Mesothelial cell of epicardium (in vitro differentiated cells): ENCODE measurements at regions not wholly inside any gene's neighbourhood (a gene's known extent, or its start where the extent isn't known, plus 50 kb on each side); places are given as distances from the start of the nearest gene placed in this dataset.

Source experiments
- DNase-seq, 2 experiments: peaks; one replicate each; pipeline ENCODE4 v3.0.0; 2021; ENCODE audit warnings: low spot score in 2 of 2; ENCODE audit not compliant: unreplicated experiment in 2 of 2
- H3K27ac Mint-ChIP-seq: 2 replicates; pipeline ENCODE4 v1.8.0; 2021; ENCODE audit warnings: mixed read lengths
- H3K27me3 Mint-ChIP-seq: 2 replicates; pipeline ENCODE4 v1.8.0; 2021; ENCODE audit warnings: low read depth, mixed read lengths
- H3K36me3 Mint-ChIP-seq: 2 replicates; pipeline ENCODE4 v1.8.0; 2021; ENCODE audit warnings: mixed read lengths
- H3K4me1 Mint-ChIP-seq: 2 replicates; pipeline ENCODE4 v1.8.0; 2021; ENCODE audit warnings: mixed read lengths
- H3K4me3 Mint-ChIP-seq: 2 replicates; pipeline ENCODE4 v1.8.0; 2021; ENCODE audit warnings: mild to moderate bottlenecking, moderate library complexity, mixed read lengths
- H3K9me3 Mint-ChIP-seq: 2 replicates; pipeline ENCODE4 v1.8.0; 2021; ENCODE audit warnings: mixed read lengths
- CTCF ChIP-seq: fragments of 200-600 bp; sonication (generic); IDR thresholded peaks from one replicate; pipeline ENCODE4 v1.5.0; 2021; ENCODE audit warnings: antibody characterized with exemption; ENCODE audit not compliant: unreplicated experiment

- peaks cover 18% of the 10 kb centered on the region for H3K4me1 Mint-ChIP-seq
- H3K27me3 Mint-ChIP-seq = no peaks in the 10 kb centered on the region
- peak overlapping the region; percentile 77 for H3K27ac Mint-ChIP-seq
- no peaks in the 10 kb centered on the region for H3K36me3 Mint-ChIP-seq
- no peak for TF ChIP-seq CTCF
- no peak for DNase-seq
- H3K4me3 Mint-ChIP-seq = no peak overlapping the region
- peaks cover 13% of the 10 kb centered on the region for H3K9me3 Mint-ChIP-seq
These were observed 164.9 kb upstream of the TRIM24 start for GRCh38 chr7:138295049-138295637.

DNA sequence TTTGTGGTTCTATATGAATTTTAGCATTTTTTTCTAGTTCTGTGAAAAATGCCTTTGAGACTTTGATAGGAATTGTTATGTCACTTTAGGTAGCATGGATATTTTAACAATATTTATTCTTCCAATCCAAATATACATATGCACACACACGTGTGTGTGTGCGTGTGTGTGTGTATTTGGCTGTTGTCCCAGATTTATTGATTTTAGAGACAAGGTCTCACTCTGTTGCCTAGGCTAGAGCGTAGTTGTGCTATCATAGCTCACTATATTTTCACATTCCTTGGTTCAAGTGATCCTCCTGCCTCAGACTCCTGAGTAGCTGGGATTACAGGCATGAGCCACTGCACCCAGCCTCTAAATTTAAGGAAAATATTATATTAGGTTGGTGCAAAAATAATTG is 162.5 kb upstream of the TRIM24 start:
- TF ChIP-seq CTCF = no peak
- Mint-ChIP-seq H3K9me3 (peaks cover 19% of the 10 kb centered on the region), H3K27me3 (no peaks in the 10 kb centered on the region), H3K27ac (no peak overlapping the region), H3K4me3 (no peak overlapping the region), H3K4me1 (peaks cover 17% of the 10 kb centered on the region), H3K36me3 (peaks cover 5% of the 10 kb centered on the region)
- DNase-seq = no peak

DNA sequence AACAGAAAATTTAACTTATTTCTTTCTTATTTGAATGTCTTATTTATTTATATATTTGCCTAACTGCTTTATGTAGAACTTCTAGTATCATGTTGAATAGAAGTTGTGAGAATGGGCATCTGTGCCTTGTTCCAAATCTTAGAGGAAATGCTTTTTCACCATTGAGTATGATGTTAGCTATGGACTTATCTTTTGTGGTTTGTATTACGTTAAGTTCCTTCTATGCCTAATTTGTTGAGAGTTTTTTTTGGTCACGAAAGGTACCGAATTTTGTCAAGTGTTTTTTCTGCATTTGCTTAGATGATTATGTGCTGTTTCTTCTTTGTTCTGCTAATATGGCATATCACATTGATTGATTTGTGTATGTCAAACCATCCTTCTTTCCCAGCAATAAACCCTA is 161.0 kb upstream of the TRIM24 start:
- no peak overlapping the region for H3K27ac Mint-ChIP-seq
- no peak overlapping the region for H3K4me3 Mint-ChIP-seq
- H3K36me3 Mint-ChIP-seq = peaks cover 5% of the 10 kb centered on the region
- peaks cover 13% of the 10 kb centered on the region for H3K4me1 Mint-ChIP-seq
- no peak for DNase-seq
- peaks cover 28% of the 10 kb centered on the region for H3K9me3 Mint-ChIP-seq
- H3K27me3 Mint-ChIP-seq = no peaks in the 10 kb centered on the region
- TF ChIP-seq CTCF = no peak

- no peak for TF ChIP-seq CTCF
- Mint-ChIP-seq H3K4me1 (peaks cover 5% of the 10 kb centered on the region), H3K27me3 (no peaks in the 10 kb centered on the region), H3K27ac (peak overlapping the region; percentile 34), H3K9me3 (peaks cover 35% of the 10 kb centered on the region), H3K36me3 (peaks cover 7% of the 10 kb centered on the region), H3K4me3 (no peak overlapping the region)
- no peak for DNase-seq
These were observed 156.6 kb upstream of the TRIM24 start for GRCh38 chr7:138303230-138304070.

GRCh38 chr7:138304071-138304320 is 156.1 kb upstream of the TRIM24 start:
- no peaks in the 10 kb centered on the region for H3K27me3 Mint-ChIP-seq
- no peak for DNase-seq
- peaks cover 5% of the 10 kb centered on the region for H3K4me1 Mint-ChIP-seq
- H3K4me3 Mint-ChIP-seq = no peak overlapping the region
- H3K9me3 Mint-ChIP-seq = peaks cover 38% of the 10 kb centered on the region
- H3K36me3 Mint-ChIP-seq = peaks cover 7% of the 10 kb centered on the region
- peak overlapping the region; percentile 72 for H3K27ac Mint-ChIP-seq
- no peak for TF ChIP-seq CTCF
